ENCODE measurements at regions not wholly inside any gene's neighbourhood (a gene's known extent, or its start where the extent isn't known, plus 50 kb on each side); places are given as distances from the start of the nearest gene placed in this dataset.

DNA sequence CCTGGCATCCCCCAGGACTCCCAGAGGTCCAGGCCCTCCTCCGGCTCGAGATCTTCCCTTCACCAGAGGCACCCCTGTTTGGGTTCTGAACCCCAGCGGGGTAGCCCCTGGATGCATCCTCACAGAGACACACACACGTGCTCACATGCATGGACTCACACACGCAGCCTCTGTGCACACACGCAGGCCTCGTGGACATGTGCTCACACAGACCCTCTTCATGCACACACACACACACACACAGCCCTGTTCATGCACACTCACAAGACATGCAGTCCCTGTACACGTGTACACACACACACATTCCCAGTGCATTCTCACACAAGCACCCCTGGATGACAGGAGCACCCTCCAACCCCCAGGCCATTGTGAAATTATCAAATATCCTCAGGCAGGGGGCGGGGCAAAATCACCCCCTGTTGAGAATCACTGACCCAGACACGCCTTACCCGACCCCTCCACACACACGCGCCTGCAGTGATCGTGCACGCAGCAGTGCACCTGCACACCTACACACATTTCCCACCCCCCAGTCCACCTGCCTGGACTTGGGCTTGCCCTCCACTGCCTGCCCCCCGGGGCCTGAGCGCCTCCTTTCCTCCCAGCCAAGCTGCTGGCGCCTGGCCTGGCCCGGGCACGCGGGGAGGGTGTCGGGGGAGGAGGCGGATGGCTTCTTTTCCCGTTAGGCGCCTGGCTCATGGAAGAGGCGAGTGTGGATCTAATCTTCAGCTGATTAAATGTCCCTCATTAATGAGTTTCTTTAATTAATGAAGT, 62.6 kb downstream of the ENGASE start:
- no peak overlapping the region for H3K4me3 ChIP-seq (ENCODE audit: low read depth, low read length)
- TF ChIP-seq, protein P1, sequence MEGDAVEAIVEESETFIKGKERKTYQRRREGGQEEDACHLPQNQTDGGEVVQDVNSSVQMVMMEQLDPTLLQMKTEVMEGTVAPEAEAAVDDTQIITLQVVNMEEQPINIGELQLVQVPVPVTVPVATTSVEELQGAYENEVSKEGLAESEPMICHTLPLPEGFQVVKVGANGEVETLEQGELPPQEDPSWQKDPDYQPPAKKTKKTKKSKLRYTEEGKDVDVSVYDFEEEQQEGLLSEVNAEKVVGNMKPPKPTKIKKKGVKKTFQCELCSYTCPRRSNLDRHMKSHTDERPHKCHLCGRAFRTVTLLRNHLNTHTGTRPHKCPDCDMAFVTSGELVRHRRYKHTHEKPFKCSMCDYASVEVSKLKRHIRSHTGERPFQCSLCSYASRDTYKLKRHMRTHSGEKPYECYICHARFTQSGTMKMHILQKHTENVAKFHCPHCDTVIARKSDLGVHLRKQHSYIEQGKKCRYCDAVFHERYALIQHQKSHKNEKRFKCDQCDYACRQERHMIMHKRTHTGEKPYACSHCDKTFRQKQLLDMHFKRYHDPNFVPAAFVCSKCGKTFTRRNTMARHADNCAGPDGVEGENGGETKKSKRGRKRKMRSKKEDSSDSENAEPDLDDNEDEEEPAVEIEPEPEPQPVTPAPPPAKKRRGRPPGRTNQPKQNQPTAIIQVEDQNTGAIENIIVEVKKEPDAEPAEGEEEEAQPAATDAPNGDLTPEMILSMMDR (IDR thresholded peaks at IDR 0.05; ENCODE audit: insufficient read depth, low read length): no peak
- DNase-seq (ENCODE audit: low read depth): no peak

GRCh38 chr17:79136596-79136995, 62.0 kb downstream of the ENGASE start:
- no peak for DNase-seq (ENCODE audit: low read depth)
- H3K4me3 ChIP-seq (ENCODE audit: low read depth, low read length): no peak overlapping the region
- TF ChIP-seq, protein P1 (IDR thresholded peaks at IDR 0.05; ENCODE audit: insufficient read depth, low read length): no peak

Data from fibroblast of the aortic adventitia (primary cell).